ENCODE measurements at regions not wholly inside any gene's neighbourhood (a gene's known extent, or its start where the extent isn't known, plus 50 kb on each side); places are given as distances from the start of the nearest gene placed in this dataset.

DNA sequence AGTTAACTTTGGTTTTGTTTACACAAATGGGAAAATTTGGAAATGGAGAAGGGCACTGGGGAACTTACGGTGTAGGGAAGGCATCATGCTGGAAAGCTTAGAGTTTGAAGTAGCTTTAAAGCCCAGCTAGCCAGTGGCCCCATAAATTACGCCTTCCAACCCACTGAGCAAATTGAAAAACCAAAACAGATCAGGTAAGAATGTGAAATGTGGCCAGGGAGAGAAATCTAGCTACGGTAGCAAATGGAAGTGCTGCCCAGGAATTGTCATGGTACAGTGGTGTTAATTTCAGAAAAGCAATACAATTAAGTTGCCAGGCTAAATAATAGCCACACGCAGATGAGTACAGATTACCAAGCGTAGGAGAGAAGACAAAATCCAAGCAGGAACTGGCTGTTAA is 654.8 kb downstream of the PRELID2 start:
- Mint-ChIP-seq H3K36me3 (no peaks in the 10 kb centered on the region), H3K4me1 (peaks cover 18% of the 10 kb centered on the region), H3K4me3 (no peak overlapping the region), H3K27me3 (ENCODE audit: low read depth) (peaks cover 2% of the 10 kb centered on the region), H3K9me3 (no peaks in the 10 kb centered on the region), H3K27ac (no peak overlapping the region)
- TF ChIP-seq, protein P1, sequence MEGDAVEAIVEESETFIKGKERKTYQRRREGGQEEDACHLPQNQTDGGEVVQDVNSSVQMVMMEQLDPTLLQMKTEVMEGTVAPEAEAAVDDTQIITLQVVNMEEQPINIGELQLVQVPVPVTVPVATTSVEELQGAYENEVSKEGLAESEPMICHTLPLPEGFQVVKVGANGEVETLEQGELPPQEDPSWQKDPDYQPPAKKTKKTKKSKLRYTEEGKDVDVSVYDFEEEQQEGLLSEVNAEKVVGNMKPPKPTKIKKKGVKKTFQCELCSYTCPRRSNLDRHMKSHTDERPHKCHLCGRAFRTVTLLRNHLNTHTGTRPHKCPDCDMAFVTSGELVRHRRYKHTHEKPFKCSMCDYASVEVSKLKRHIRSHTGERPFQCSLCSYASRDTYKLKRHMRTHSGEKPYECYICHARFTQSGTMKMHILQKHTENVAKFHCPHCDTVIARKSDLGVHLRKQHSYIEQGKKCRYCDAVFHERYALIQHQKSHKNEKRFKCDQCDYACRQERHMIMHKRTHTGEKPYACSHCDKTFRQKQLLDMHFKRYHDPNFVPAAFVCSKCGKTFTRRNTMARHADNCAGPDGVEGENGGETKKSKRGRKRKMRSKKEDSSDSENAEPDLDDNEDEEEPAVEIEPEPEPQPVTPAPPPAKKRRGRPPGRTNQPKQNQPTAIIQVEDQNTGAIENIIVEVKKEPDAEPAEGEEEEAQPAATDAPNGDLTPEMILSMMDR (IDR thresholded peaks at IDR 0.05; ENCODE audit: unreplicated experiment), result no peak
- DNase-seq (ENCODE audit: low spot score in 2 of 2, unreplicated experiment in 2 of 2), result no peak

DNA sequence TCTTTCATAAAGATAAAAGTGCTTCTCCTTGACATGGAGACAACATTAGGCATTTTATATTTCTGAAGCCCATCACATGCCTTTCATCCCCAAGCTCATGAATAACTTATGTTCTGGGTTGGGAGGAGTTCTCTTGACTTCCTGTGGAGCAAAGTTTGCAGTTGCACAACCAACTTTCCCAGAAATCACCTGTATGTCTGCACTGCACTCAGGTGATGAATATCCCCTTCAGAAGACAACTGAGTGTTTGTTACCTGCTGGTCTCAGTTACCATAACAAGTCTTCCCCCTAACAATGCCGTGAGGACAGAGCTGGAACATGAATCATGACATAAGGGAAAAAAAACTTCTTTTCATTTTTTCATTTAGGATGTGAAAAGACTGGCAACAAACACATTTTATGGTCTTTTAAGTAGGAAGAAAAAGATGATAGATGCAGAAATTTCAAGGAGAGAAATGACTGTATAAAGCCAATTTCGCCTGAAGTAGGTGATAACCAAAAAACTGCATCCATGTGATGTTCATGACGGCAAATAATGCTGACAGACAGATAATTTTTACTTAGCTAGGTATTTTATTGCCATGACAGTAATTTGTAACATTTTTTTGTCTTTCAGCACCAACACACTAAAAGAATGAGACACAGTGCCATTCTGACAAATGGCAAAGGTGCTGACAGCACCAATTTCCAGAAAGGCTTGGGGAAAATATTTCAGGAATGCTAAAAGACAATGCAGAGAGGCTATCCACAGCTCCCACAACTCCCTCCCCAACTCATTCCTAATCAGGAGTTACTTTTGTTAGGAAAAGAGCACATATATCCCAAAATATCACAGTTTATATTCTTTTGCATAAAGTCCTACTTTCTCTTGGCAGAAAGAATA is 656.3 kb downstream of the PRELID2 start:
- no peaks in the 10 kb centered on the region for H3K9me3 Mint-ChIP-seq
- no peak overlapping the region for H3K4me3 Mint-ChIP-seq
- H3K36me3 Mint-ChIP-seq, result no peaks in the 10 kb centered on the region
- peaks cover 18% of the 10 kb centered on the region for H3K4me1 Mint-ChIP-seq
- TF ChIP-seq, protein P1 (IDR thresholded peaks at IDR 0.05; ENCODE audit: unreplicated experiment), result no peak
- H3K27ac Mint-ChIP-seq, result peak overlapping the region; percentile 64
- DNase-seq (ENCODE audit: low spot score in 2 of 2, unreplicated experiment in 2 of 2), result no peak
- peaks cover 2% of the 10 kb centered on the region for H3K27me3 Mint-ChIP-seq (ENCODE audit: low read depth)

DNA sequence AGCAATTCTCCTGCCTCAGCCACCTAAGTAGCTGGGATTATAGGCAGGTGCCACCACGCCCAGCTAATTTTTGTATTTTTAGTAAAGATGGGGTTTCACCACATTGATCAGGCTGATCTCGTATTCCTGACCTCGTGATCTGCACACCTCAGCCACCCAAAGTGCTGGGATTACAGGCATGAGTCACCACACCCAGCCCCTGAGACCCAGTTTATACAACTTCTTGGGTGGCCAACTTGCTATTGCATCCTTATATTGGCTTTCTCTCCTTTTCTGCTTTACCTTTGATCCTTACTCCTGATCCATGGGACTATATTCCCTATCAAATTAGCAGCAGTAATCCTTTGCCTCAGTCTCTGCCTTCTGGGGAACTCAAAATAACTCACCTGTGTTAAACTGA is 659.1 kb downstream of the PRELID2 start:
- TF ChIP-seq, protein P1 (IDR thresholded peaks at IDR 0.05; ENCODE audit: unreplicated experiment), result no peak

DNA sequence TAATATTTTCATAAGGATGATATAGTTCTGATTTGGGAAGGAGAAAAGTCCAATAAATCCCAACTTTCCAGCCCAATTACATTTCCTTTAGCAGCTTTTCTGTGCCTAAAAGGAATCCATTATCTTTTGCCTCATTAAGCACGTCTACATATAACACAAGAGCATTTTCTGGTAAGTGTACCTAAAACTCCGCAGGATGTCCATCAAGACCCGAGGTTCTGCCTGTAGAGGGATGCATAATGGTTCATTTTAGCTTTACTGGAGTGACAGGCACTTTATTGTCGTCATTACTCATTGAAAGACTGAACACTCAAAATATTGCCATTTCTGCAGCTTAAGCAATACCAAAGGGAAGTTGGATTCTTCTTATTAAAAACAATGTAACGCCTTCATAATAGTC is 669.0 kb downstream of the PRELID2 start:
- no peaks in the 10 kb centered on the region for H3K36me3 Mint-ChIP-seq
- no peaks in the 10 kb centered on the region for H3K9me3 Mint-ChIP-seq
- DNase-seq (ENCODE audit: low spot score in 2 of 2, unreplicated experiment in 2 of 2), result no peak
- H3K27me3 Mint-ChIP-seq (ENCODE audit: low read depth), result no peaks in the 10 kb centered on the region
- TF ChIP-seq, protein P1 (IDR thresholded peaks at IDR 0.05; ENCODE audit: unreplicated experiment), result no peak
- no peak overlapping the region for H3K27ac Mint-ChIP-seq
- H3K4me3 Mint-ChIP-seq, result no peak overlapping the region
- peaks cover 12% of the 10 kb centered on the region for H3K4me1 Mint-ChIP-seq

More for the DNA sequence above, 659.1 kb downstream of the PRELID2 start:
- Mint-ChIP-seq H3K4me3 (no peak overlapping the region), H3K27ac (no peak overlapping the region), H3K9me3 (no peaks in the 10 kb centered on the region), H3K4me1 (peaks cover 23% of the 10 kb centered on the region), H3K27me3 (ENCODE audit: low read depth) (peaks cover 2% of the 10 kb centered on the region), H3K36me3 (no peaks in the 10 kb centered on the region)
- no peak for DNase-seq (ENCODE audit: low spot score in 2 of 2, unreplicated experiment in 2 of 2)

DNA sequence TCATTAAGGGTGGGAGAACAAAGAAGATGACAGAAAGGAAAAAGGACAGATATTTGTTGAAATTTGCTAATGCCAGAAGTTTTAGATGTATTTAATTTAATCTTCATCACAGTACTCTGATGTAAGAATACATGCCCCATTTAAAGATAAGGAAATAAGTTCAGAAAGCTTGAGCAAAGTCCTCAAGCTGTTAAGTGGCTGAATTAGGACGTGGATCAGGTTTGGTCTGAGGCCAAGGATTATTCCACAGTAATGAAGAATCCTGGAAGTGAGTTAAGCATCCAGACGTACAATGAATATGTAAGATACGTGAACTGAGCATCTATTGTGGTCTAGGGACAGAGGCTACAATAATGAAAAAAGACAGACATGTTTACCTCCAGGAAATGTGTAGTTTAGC is 671.3 kb downstream of the PRELID2 start:
- Mint-ChIP-seq H3K27me3 (ENCODE audit: low read depth) (peaks cover 4% of the 10 kb centered on the region), H3K36me3 (no peaks in the 10 kb centered on the region), H3K27ac (no peak overlapping the region), H3K4me3 (no peak overlapping the region), H3K4me1 (peaks cover 12% of the 10 kb centered on the region), H3K9me3 (no peaks in the 10 kb centered on the region)
- DNase-seq (ENCODE audit: low spot score in 2 of 2, unreplicated experiment in 2 of 2), result no peak
- TF ChIP-seq, protein P1 (IDR thresholded peaks at IDR 0.05; ENCODE audit: unreplicated experiment), result no peak

All from mesothelial cell of epicardium (in vitro differentiated cells).